HG03159 (cell line): ENCODE measurements at regions not wholly inside any gene's neighbourhood (a gene's known extent, or its start where the extent isn't known, plus 50 kb on each side); places are given as distances from the start of the nearest gene placed in this dataset.

Source experiments
- ATAC-seq: cut with Tn5 transposase; IDR thresholded peaks from one replicate; pipeline ENCODE4 v1.9.1; 2021; ENCODE audit warnings: mild to moderate bottlenecking, moderate library complexity; ENCODE audit not compliant: unreplicated experiment

DNA sequence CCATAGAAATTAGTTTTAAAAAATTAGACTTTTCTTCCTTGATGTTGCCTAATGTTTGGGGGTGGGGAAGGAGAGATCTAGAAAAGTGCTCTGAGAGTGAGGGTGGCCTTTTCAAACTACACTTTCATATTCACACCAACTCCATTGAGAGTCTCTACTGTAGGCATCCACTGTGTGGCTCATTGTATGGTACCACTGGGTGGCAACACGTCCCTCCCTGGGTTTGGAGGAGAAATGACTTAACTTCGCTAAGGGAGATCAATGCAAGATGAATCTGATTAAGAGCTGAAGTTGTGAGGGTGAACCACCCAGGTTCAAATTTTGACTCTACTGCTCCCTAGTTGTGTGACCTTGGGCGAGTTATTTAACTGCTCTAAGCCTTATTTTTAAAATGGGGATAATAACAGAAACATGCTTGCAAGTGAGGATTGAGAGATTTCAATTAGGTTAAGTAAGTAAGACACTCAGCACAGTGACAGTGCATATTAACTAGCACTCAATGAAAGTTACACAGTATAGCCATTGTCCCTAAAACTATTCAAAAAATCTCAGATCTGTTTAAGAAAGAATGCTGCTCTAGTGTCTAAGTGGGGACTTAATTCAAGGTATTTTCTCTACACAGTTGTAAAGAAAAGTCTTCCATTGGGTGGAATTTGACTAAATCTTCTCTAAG is 193.5 kb upstream of the CNR1 start:
- ATAC-seq = no peak

DNA sequence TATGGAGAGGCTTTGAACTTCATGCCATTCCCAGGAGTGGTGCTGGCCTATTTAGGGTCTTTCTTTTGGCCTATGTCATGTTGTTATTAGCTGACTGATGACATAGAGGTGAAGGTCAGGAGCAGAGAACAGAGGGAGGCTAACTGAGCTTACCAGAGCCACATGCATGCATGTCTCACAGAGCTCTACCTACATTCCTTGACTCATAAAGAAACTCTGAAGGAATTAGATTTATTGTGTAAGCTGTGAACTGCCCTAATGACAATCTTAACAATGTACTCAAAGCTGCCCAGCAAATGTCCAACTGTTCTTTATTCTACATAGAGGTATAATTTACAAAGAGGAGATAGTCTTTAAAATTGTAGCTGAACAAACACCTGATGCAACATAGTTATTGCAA is 192.7 kb upstream of the CNR1 start:
- no peak for ATAC-seq

DNA sequence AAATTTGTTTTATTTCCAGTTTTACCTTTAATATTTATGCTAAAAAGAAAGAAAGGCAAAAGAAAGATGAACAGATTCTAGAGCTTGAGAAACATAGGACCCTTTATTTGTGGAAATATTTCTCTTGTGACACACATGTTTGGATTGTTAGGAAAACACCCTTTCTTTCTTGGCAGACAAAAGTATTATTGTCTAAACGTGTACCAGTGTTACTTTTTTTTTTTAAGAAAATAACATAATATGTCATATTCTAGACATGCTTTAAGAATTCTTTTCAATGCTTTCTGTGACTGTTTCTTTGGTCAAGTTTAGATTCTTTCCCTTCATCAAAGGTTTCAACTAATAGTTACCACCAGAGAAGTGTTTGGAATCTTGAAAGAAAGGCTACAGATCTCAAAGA is 183.4 kb upstream of the CNR1 start:
- ATAC-seq = no peak

DNA sequence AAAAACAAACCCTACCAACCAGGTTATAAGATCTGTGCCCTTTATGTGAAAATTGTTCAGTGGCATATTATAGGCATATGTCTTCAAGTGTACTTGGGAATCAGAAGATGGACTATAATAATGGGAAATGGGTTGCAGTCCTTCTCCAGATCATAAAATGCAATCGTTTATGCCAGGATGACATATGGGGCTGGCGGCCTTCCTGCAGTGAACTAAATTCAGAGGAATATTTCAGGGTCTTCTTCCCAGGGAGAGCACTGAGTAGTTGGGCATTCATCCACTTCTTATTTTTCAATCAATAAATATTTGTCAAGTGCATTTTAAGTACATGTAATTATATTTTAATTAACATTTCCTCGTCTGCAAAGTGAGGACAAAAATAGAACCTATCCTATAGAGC is 176.2 kb upstream of the CNR1 start:
- ATAC-seq = no peak

DNA sequence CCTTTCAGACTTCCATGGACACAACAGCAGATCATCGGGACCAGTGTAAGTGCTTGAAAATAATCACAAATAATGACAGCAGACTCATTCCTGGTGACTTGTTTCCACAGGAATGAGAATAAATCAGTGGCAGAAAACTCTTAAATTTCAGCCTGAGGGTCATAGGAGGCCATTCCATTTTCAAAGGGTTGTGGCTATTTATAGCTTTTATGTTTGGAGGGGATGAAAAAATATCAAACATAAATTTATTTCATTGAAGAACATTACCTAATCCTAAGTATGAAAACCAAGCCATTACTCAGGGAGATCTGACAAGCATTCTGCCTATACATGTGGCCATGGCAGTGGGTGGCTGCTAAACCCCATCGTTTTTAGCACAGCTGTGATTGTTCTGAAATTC is 173.6 kb upstream of the CNR1 start:
- ATAC-seq = no peak

GRCh38 chr6:88321306-88321705 is 155.2 kb upstream of the CNR1 start:
- ATAC-seq = no peak

DNA sequence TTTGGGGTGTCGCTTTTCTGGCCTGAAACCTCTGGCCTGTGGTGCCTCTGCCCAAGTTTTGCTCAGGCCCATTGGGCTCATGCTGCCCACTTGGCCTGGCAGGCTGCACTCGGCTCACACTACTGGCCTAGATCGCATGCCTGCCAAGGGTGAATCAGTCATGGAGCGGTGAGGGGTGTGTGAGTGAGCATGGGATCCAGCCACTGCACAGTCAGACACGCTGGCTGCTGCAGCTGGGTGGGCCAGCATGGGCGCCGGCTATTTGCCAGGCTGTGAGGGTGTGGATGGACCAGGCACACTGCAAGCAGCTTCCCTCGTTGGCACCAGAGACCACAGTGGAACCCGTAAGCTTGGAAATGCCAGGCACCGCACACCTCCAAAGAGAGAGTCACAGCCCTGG is 145.4 kb upstream of the CNR1 start:
- no peak for ATAC-seq

DNA sequence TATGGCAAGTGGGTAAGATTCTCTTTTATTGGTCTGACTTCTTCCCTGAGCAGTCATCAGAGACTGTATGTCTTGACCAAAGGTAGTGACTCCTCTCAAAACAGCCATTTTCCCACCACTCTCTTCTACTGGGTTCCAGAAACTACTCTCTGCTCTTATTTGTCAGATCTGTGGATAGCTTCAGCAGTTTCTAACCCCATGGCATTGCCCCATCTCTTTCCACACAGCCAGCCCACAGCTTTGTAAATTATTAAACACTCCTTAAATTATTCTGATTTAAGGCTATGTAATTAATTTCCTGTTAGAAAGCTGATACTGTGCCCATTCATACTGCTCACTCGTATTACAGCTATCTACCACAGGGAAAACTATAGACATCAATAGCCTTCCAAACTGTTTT is 138.4 kb upstream of the CNR1 start:
- no peak for ATAC-seq

DNA sequence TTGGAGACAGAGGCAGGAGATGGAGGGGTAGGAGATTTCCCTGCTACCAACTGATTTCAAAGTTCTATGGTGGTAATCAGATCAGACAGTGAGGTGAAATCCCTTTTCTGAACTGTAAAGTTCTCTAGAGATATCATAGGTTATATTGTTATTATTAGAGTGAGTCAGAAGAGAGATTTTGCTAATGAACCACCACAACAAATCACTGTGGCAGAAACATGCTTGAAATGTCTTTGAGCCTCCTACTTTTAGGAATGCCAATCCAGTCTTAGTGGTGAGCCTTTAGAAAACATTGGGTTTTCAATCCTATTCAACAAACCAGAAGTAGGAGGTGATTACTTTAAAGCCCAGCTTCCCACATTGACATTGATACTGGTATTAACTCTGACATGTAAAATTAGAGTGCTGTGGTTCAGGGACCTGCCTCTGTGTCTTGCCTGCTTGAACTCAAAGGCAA is 136.7 kb upstream of the CNR1 start:
- ATAC-seq = no peak

- no peak for ATAC-seq
Observed at GRCh38 chr6:88301888-88302768, 136.0 kb upstream of the CNR1 start.

DNA sequence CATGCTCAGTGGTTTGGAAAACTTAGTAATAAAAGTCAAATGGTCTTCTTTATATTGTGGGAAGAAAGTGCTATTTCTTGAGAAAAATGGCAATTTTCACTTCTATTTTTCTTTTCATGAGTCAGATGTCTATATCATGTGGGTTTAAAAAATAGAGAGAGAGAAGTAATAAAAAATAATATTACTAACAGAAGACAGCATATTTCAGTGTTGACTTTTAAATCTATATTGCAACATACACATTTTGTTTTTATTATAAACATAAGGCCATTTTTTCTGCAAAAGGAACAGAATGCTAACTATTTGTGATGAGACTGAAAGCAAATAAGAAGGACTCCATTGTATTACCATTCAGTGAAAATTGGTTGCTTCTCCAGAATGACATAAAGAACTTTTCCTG is 135.1 kb upstream of the CNR1 start:
- no peak for ATAC-seq

- no peak for ATAC-seq
Observed at GRCh38 chr6:88298066-88298845, 132.1 kb upstream of the CNR1 start.

GRCh38 chr6:88296694-88297093 is 130.5 kb upstream of the CNR1 start:
- ATAC-seq = no peak

GRCh38 chr6:88295663-88296062 is 129.5 kb upstream of the CNR1 start:
- ATAC-seq = no peak

DNA sequence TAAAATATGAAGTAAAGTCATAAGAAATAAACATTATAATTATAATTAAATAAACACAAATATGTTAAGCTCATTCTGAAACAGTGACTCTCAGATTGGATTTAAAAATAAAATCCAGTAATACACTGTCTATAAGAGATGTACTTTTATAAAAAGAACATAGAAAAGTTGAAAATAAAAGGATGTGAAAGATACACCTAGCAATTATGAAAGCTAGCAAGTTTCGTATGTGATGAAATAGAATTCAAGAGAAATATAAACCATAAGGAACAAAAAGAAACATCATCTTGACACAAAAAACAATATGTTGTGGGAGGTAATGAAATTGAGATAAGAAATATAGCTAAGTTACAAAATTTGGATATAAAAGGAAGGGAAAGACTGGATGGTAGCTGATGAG is 128.6 kb upstream of the CNR1 start:
- no peak for ATAC-seq

DNA sequence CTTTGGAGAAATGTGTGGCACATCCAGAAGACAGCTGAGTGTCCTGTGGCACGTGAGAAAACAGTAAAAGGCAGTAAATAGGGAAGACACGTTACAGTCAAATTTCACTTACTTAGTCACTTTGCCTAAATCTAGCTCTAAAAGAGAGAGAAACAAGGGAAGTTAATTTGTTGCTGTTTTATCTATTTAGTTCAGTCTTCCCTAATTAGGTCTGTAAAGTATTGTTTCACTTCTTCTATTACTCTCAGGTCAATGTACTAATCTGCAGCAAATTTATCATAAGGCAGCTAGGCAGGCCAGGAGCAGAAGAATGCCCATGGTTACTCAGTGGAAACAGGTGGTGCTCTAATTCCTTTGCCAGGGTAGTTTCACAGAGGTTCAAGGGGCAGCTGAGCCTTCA is 124.3 kb upstream of the CNR1 start:
- ATAC-seq = no peak

GRCh38 chr6:88287696-88288095 is 121.5 kb upstream of the CNR1 start:
- no peak for ATAC-seq

GRCh38 chr6:88276331-88276730 is 110.2 kb upstream of the CNR1 start:
- ATAC-seq = no peak

- ATAC-seq = no peak
Observed at GRCh38 chr6:88268508-88268907, 102.4 kb upstream of the CNR1 start.

DNA sequence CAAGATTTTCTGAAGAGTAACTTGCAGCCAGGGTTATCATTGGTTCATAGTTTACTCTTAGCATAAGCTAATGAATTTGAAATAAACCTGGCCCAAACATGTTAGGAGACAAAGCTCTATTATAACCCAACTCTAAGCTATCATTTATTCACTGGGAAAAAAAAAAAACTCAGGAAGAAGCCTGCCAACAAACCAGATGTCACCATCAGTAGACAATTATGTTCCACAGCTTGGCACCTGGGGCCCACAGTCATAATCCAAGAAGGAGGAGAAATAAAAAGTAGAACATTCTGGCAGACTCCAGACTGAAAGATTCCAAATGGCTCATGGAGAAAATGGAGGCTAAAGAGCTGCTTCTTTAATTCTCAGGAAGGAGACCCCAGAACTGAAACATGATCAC is 100.0 kb upstream of the CNR1 start:
- ATAC-seq = no peak

DNA sequence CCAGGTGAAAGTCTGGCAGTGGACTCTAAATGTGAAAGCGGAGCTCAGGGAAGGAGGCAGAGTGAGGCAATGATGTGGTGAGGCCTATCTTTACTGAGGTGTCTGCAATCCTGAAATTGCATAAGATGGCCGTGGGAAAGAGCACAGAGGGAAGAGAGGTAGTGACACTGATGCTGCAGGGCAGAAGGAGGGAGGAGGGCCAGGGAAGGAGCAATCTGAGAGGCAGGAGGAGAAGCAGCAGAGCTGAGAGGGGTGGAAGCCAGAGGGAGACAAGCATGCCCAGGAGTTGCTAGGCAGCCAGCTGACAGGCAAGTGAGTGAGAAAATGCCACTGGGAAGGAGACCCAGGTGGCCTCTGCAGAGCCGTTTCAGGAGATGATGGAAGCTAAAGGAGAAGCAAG is 97.4 kb upstream of the CNR1 start:
- ATAC-seq = no peak

GRCh38 chr6:88262332-88262731 is 96.2 kb upstream of the CNR1 start:
- no peak for ATAC-seq
